H9 (cell line): ENCODE measurements at regions not wholly inside any gene's neighbourhood (a gene's known extent, or its start where the extent isn't known, plus 50 kb on each side); places are given as distances from the start of the nearest gene placed in this dataset.
"Not testable (repeated sequence)": the region's sequence is repeated elsewhere in the genome, so short reads cannot be mapped to it uniquely, and the experiment has no call there.

ENCODE experiments used
- DNase-seq: peaks from one replicate; pipeline ENCODE4 v3.0.0-alpha.2; 2017
- H2AFZ ChIP-seq: one replicate; pipeline ENCODE4 v1.6.1; 2013; ENCODE audit warnings: mild to moderate bottlenecking, low read length, control low read depth, moderate library complexity
- H2AK5ac ChIP-seq: 2 replicates; pipeline ENCODE4 v1.6.1; 2013; ENCODE audit warnings: low read length, control low read depth, mixed read lengths; ENCODE audit not compliant: insufficient read length
- H2BK120ac ChIP-seq: one replicate; pipeline ENCODE4 v1.6.1; 2013; ENCODE audit warnings: low read depth, mild to moderate bottlenecking, low read length, control low read depth, inconsistent platforms; ENCODE audit not compliant: poor library complexity, severe bottlenecking
- H2BK12ac ChIP-seq: 2 replicates; pipeline ENCODE4 v1.6.1; 2013; ENCODE audit warnings: low read length, control low read depth, mixed read lengths, low read depth; ENCODE audit not compliant: insufficient read length
- H2BK15ac ChIP-seq: 2 replicates; pipeline ENCODE4 v1.6.1; 2013; ENCODE audit warnings: low read depth, low read length, control low read depth
- H2BK20ac ChIP-seq: one replicate; pipeline ENCODE4 v1.6.1; 2013; ENCODE audit warnings: low read depth, mild to moderate bottlenecking, low read length, control low read depth, inconsistent platforms; ENCODE audit not compliant: poor library complexity, severe bottlenecking
- H2BK5ac ChIP-seq: 2 replicates; pipeline ENCODE4 v1.6.1; 2013; ENCODE audit warnings: low read length, control low read depth, mixed read lengths; ENCODE audit not compliant: insufficient read length
- H3K14ac ChIP-seq: 2 replicates; pipeline ENCODE4 v1.6.1; 2013; ENCODE audit warnings: low read length, control low read depth; ENCODE audit not compliant: insufficient read depth
- H3K18ac ChIP-seq: 2 replicates; pipeline ENCODE4 v1.6.1; 2013; ENCODE audit warnings: low read depth, mild to moderate bottlenecking, mixed read lengths, low read length, control low read depth; ENCODE audit not compliant: insufficient read length
- H3K23ac ChIP-seq: 2 replicates; pipeline ENCODE4 v1.6.1; 2013; ENCODE audit warnings: low read length, control low read depth, mixed read lengths, low read depth; ENCODE audit not compliant: insufficient read length
- H3K23me2 ChIP-seq: 2 replicates; pipeline ENCODE4 v1.6.1; 2013; ENCODE audit warnings: low read depth, mild to moderate bottlenecking, mixed read lengths, low read length, control low read depth; ENCODE audit not compliant: insufficient read length, poor library complexity, severe bottlenecking
- H3K27ac ChIP-seq: 2 replicates; pipeline ENCODE4 v1.5.1; 2013; ENCODE audit warnings: low read length, control low read depth, mixed read lengths, low read depth; ENCODE audit not compliant: insufficient read length
- H3K27me3 ChIP-seq: 2 replicates; pipeline ENCODE4 v1.6.1; 2013; ENCODE audit warnings: low read length, control low read depth, inconsistent platforms; ENCODE audit not compliant: insufficient read depth
- H3K4ac ChIP-seq: 2 replicates; pipeline ENCODE4 v1.6.1; 2013; ENCODE audit warnings: low read depth, mild to moderate bottlenecking, control low read depth, inconsistent platforms, low read length, moderate library complexity
- H3K4me1 ChIP-seq: 2 replicates; pipeline ENCODE4 v1.6.1; 2013; ENCODE audit warnings: low read length, control low read depth, inconsistent platforms; ENCODE audit not compliant: insufficient read depth
- H3K4me2 ChIP-seq: 2 replicates; pipeline ENCODE4 v1.6.1; 2013; ENCODE audit warnings: low read length, control low read depth, mixed read lengths; ENCODE audit not compliant: insufficient read length, insufficient read depth
- H3K56ac ChIP-seq: 2 replicates; pipeline ENCODE4 v1.6.1; 2013; ENCODE audit warnings: low read depth, mild to moderate bottlenecking, mixed read lengths, low read length, control low read depth; ENCODE audit not compliant: insufficient read length
- H3K79me1 ChIP-seq: 2 replicates; pipeline ENCODE4 v1.6.1; 2013; ENCODE audit warnings: low read depth, mild to moderate bottlenecking, moderate library complexity, low read length, control low read depth, inconsistent platforms; ENCODE audit not compliant: insufficient read depth, poor library complexity, severe bottlenecking
- H3K79me2 ChIP-seq: 2 replicates; pipeline ENCODE4 v1.6.1; 2013; ENCODE audit warnings: low read length, control low read depth, inconsistent platforms; ENCODE audit not compliant: insufficient read depth
- H3K9ac ChIP-seq: 2 replicates; pipeline ENCODE4 v1.6.1; 2013; ENCODE audit warnings: low read length, control low read depth, mixed read lengths; ENCODE audit not compliant: insufficient read length; ENCODE audit errors: extremely low read depth
- H3K9me3 ChIP-seq: one replicate; pipeline ENCODE4 v1.6.1; 2013; ENCODE audit warnings: low read depth, low read length, inconsistent platforms; ENCODE audit not compliant: control insufficient read depth
- H3T11ph ChIP-seq: one replicate; pipeline ENCODE4 v1.6.1; 2013; ENCODE audit warnings: mild to moderate bottlenecking, low read length, control low read depth, inconsistent platforms
- H4K20me1 ChIP-seq: one replicate; pipeline ENCODE4 v1.6.1; 2013; ENCODE audit not compliant: control insufficient read depth, insufficient read length, insufficient read depth
- H4K5ac ChIP-seq: 2 replicates; pipeline ENCODE4 v1.6.1; 2013; ENCODE audit warnings: low read depth, mild to moderate bottlenecking, mixed read lengths, low read length, control low read depth; ENCODE audit not compliant: insufficient read length
- H4K8ac ChIP-seq: replicated peaks from 2 replicates; pipeline ENCODE4 v1.6.1; 2013; ENCODE audit warnings: low read length, control low read depth, mixed read lengths, low read depth; ENCODE audit not compliant: insufficient read length
- H4K91ac ChIP-seq: 2 replicates; pipeline ENCODE4 v1.6.1; 2013; ENCODE audit warnings: low read depth, mild to moderate bottlenecking, moderate library complexity, mixed read lengths, low read length, control low read depth; ENCODE audit not compliant: insufficient read length
- H3K27ac Mint-ChIP-seq, 3 experiments: 2 replicates in 2 of 3; 3 replicates in 1 of 3; pipeline ENCODE4 v1.8.0; 2020 to 2021; ENCODE audit warnings: mixed read lengths in 3 of 3, mild to moderate bottlenecking in 1 of 3, moderate library complexity in 1 of 3
- H3K27me3 Mint-ChIP-seq: 2 replicates; pipeline ENCODE4 v1.8.0; 2021; ENCODE audit warnings: low read depth, mild to moderate bottlenecking, moderate library complexity, mixed read lengths
- H3K36me3 Mint-ChIP-seq, 3 experiments: 2 replicates in 2 of 3; 3 replicates in 1 of 3; pipeline ENCODE4 v1.8.0; 2020 to 2021; ENCODE audit warnings: low read depth in 3 of 3, mixed read lengths in 3 of 3; ENCODE audit not compliant: insufficient read depth in 1 of 3
- H3K4me1 Mint-ChIP-seq, 2 experiments: 2 replicates each; pipeline ENCODE4 v1.8.0; 2020; ENCODE audit warnings: mixed read lengths in 2 of 2
- H3K4me3 Mint-ChIP-seq, 2 experiments: 2 replicates in 1 of 2; 3 replicates in 1 of 2; pipeline ENCODE4 v1.8.0; 2020 to 2021; ENCODE audit warnings: mild to moderate bottlenecking in 2 of 2, mixed read lengths in 2 of 2, moderate library complexity in 1 of 2
- H3K9me3 Mint-ChIP-seq, 2 experiments: 2 replicates in 1 of 2; 3 replicates in 1 of 2; pipeline ENCODE4 v1.8.0; 2020; ENCODE audit warnings: mild to moderate bottlenecking in 2 of 2, mixed read lengths in 2 of 2, moderate library complexity in 1 of 2
- WGBS: extraction: QIAGEN DNeasy Blood & Tissue Kit; methylation state at CpG from one replicate; pipeline ENCODE4 v1.1.7; 2013; ENCODE audit warnings: missing lambda C conversion rate, low lambda C conversion rate, mixed read lengths; ENCODE audit not compliant: insufficient read length; ENCODE audit errors: extremely low coverage; 5-methylcytosine and 5-hydroxymethylcytosine counted together

DNA sequence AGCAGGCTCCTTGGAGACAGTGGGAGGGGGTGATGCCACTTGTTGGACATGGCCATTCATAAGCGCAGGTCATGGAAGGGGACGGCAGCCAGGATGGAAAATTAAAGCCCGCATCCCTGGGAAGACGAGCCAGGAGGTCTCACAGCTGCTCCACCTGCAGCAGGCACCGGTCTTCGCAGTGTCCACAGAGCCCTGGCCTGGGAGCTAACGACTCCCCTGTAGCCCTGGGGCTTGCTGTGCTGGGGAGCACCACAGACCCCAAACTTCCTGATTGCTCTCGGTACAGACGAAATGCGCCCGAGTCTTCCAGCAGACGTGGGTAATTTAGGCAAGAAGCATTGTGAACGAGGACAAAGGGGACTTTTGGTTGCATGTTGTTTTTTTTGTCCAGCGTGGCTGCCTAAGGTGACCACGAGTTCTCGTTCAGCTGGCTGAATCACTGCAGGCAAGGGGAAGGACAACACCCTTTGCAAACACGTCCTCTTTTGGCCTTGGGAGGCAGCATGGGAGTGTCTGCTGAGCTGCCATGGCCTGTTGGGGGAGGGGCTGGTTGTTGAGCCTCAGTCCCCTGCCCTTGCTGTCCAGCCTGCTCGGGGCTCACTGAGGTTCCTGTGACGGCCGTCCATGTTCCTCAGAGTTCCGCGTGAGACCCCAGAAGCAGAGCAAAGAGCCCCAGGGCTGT, 4485.8 kb upstream of the TPTE start:
- not testable (repeated sequence) for H2AFZ ChIP-seq, H3K4me1 Mint-ChIP-seq, H3T11ph ChIP-seq, H3K27ac Mint-ChIP-seq, H3K4ac ChIP-seq, H3K18ac ChIP-seq, H3K9me3 Mint-ChIP-seq, H3K23me2 ChIP-seq, H3K14ac ChIP-seq, H4K5ac ChIP-seq, H3K79me2 ChIP-seq, H3K79me1 ChIP-seq, H3K4me1 ChIP-seq, H2BK15ac ChIP-seq, H3K9me3 ChIP-seq, H2AK5ac ChIP-seq, H3K4me2 ChIP-seq, H2BK20ac ChIP-seq, H3K56ac ChIP-seq, H3K27me3 ChIP-seq, H3K4me3 Mint-ChIP-seq, H3K9ac ChIP-seq, DNase-seq, H2BK120ac ChIP-seq, H3K36me3 Mint-ChIP-seq, H2BK12ac ChIP-seq, H4K91ac ChIP-seq, H4K20me1 ChIP-seq, H3K27ac ChIP-seq, H2BK5ac ChIP-seq, H4K8ac ChIP-seq, H3K27me3 Mint-ChIP-seq, H3K23ac ChIP-seq
- no CpG with 5 or more reads among the region's 22 CpGs for WGBS

DNA sequence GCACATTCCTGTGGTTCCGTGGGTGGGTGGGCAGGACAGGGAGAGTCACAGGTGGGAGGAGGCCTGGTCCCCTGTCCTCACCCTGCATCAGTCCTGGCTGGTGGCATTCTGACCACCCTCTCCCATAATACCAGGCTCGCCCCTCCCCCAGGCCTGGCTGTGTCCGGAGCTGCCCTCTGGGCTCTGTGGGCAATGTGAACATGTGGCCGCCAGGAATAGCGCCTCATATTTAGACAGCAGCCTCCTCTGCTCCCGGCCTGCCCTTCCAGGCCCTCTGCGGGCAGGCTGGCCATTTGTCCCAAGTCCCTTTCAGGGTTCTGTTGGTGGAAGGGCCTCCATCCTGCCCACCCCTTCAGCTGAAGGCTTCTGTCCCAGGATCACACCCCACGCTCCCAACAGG, 4482.2 kb upstream of the TPTE start:
- not testable (repeated sequence) for H3K23me2 ChIP-seq, H2AFZ ChIP-seq, H2BK120ac ChIP-seq, H3K27me3 Mint-ChIP-seq, H3K18ac ChIP-seq, H3K27ac Mint-ChIP-seq, H3K4ac ChIP-seq, H3K9me3 ChIP-seq, H2BK20ac ChIP-seq, H3K9me3 Mint-ChIP-seq, H4K5ac ChIP-seq, H3K4me1 ChIP-seq, H3K79me2 ChIP-seq, H3K27ac ChIP-seq, H3K79me1 ChIP-seq, H3K56ac ChIP-seq, H3K9ac ChIP-seq, H3K23ac ChIP-seq, H3T11ph ChIP-seq, DNase-seq, H3K4me1 Mint-ChIP-seq, H4K91ac ChIP-seq, H3K27me3 ChIP-seq, H4K8ac ChIP-seq, H2BK5ac ChIP-seq, H3K14ac ChIP-seq, H2BK15ac ChIP-seq, H3K36me3 Mint-ChIP-seq, H2AK5ac ChIP-seq, H4K20me1 ChIP-seq, H3K4me2 ChIP-seq, H3K4me3 Mint-ChIP-seq, H2BK12ac ChIP-seq
- WGBS = no CpG with 5 or more reads among the region's 8 CpGs
